DOHH2 (cell line): ENCODE measurements at regions not wholly inside any gene's neighbourhood (a gene's known extent, or its start where the extent isn't known, plus 50 kb on each side); places are given as distances from the start of the nearest gene placed in this dataset.

Experiments used
- H3F3A ChIP-seq: fragments of 200-600 bp; sonication (generic), shearing (Covaris generic); 2 replicates; pipeline ENCODE4 v1.6.0; 2016; ENCODE audit warnings: antibody characterized with exemption, mild to moderate bottlenecking; ENCODE audit not compliant: control insufficient read depth, insufficient read depth
- H3K27ac ChIP-seq: fragments of 200-600 bp; sonication (generic); 2 replicates; pipeline ENCODE4 v1.5.1; 2014; ENCODE audit warnings: low read depth, mild to moderate bottlenecking, low read length, moderate library complexity
- H3K27me3 ChIP-seq: fragments of 200-600 bp; sonication (generic); 2 replicates; pipeline ENCODE4 v1.6.1; 2014; ENCODE audit warnings: mild to moderate bottlenecking, low read length, mixed read lengths; ENCODE audit not compliant: control insufficient read depth
- H3K36me3 ChIP-seq: fragments of 200-600 bp; sonication (generic); 2 replicates; pipeline ENCODE4 v1.6.1; 2014; ENCODE audit warnings: mild to moderate bottlenecking, low read length, moderate library complexity, mixed read lengths; ENCODE audit not compliant: control insufficient read depth
- H3K4me1 ChIP-seq: fragments of 200-600 bp; sonication (generic); 2 replicates; pipeline ENCODE4 v1.6.1; 2014; ENCODE audit warnings: mild to moderate bottlenecking, low read length, mixed read lengths; ENCODE audit not compliant: control insufficient read depth
- H3K4me2 ChIP-seq: fragments of 200-600 bp; sonication (generic); 2 replicates; pipeline ENCODE4 v1.6.0; 2014; ENCODE audit warnings: mild to moderate bottlenecking, low read length, moderate library complexity
- H3K4me3 ChIP-seq: fragments of 200-600 bp; sonication (generic); 2 replicates; pipeline ENCODE4 v1.5.1; 2014; ENCODE audit warnings: mild to moderate bottlenecking, low read length, mixed read lengths
- H3K79me2 ChIP-seq: fragments of 200-600 bp; sonication (generic); 2 replicates; pipeline ENCODE4 v1.6.1; 2014; ENCODE audit warnings: mild to moderate bottlenecking, low read length, mixed read lengths; ENCODE audit not compliant: control insufficient read depth
- H3K9me2 ChIP-seq: fragments of 200-600 bp; sonication (generic); replicated peaks from 2 replicates; pipeline ENCODE4 v1.6.1; 2014; ENCODE audit warnings: mild to moderate bottlenecking, low read length, mixed read lengths; ENCODE audit not compliant: control insufficient read depth
- H3K9me3 ChIP-seq: fragments of 200-600 bp; sonication (generic); 2 replicates; pipeline ENCODE4 v1.6.1; 2014; ENCODE audit warnings: antibody characterized with exemption, low read length, mixed read lengths; ENCODE audit not compliant: control insufficient read depth, insufficient read depth
- H4K20me1 ChIP-seq: fragments of 200-600 bp; sonication (generic); 2 replicates; pipeline ENCODE4 v1.6.0; 2014; ENCODE audit warnings: low read depth, mild to moderate bottlenecking, antibody characterized with exemption, low read length, moderate library complexity; ENCODE audit not compliant: control insufficient read depth, insufficient read depth
- CTCF ChIP-seq: fragments of 200-600 bp; sonication (generic); IDR thresholded peaks from one replicate; pipeline ENCODE4 v1.5.1; 2014; ENCODE audit warnings: antibody characterized with exemption, mild to moderate bottlenecking, low read depth, low read length; ENCODE audit not compliant: poor library complexity, severe bottlenecking
- EZH2phosphoT487 ChIP-seq: fragments of 200-600 bp; sonication (generic); IDR thresholded peaks from 2 replicates; pipeline ENCODE4 v1.6.1; 2017; ENCODE audit warnings: borderline replicate concordance, mild to moderate bottlenecking, antibody characterized with exemption, low read length, moderate library complexity, mixed read lengths

- Histone ChIP-seq H3K9me3 (no peaks in the 10 kb centered on the region), H3K4me3 (no peak overlapping the region), H4K20me1 (no peaks in the 10 kb centered on the region), H3F3A (0 out of 2 replicates have a peak, but pooled peaks cover 6% of the 10 kb centered on the region), H3K27me3 (no peaks in the 10 kb centered on the region), H3K36me3 (peaks cover 22% of the 10 kb centered on the region), H3K4me1 (peaks cover 7% of the 10 kb centered on the region; the same call in 1 of the 2 replicates), H3K4me2 (no peak overlapping the region), H3K79me2 (peaks cover 37% of the 10 kb centered on the region), H3K27ac (no peak overlapping the region), H3K9me2 (no peaks in the 10 kb centered on the region)
- TF ChIP-seq CTCF (no peak), EZH2phosphoT487 (no peak)
Observed at GRCh38 chr3:44093531-44093930, 148.2 kb upstream of the TOPAZ1 start.

GRCh38 chr3:44098656-44099415 is 142.8 kb upstream of the TOPAZ1 start:
- Histone ChIP-seq H3K36me3 (peaks cover 14% of the 10 kb centered on the region), H3K9me2 (no peaks in the 10 kb centered on the region), H3K27me3 (no peaks in the 10 kb centered on the region), H3K4me1 (no peaks in the 10 kb centered on the region), H3K27ac (no peak overlapping the region), H3K79me2 (peaks cover 11% of the 10 kb centered on the region; the same call in 1 of the 2 replicates), H4K20me1 (no peaks in the 10 kb centered on the region), H3K4me2 (no peak overlapping the region), H3K9me3 (no peaks in the 10 kb centered on the region), H3K4me3 (no peak overlapping the region), H3F3A (no peaks in the 10 kb centered on the region)
- TF ChIP-seq CTCF (no peak), EZH2phosphoT487 (no peak)

GRCh38 chr3:44099566-44100297 is 142.0 kb upstream of the TOPAZ1 start:
- no peaks in the 10 kb centered on the region for H3K9me3 ChIP-seq
- H3K4me2 ChIP-seq: no peak overlapping the region
- peaks cover 3% of the 10 kb centered on the region for H3K4me1 ChIP-seq
- no peak overlapping the region for H3K27ac ChIP-seq
- H3K79me2 ChIP-seq: peaks cover 9% of the 10 kb centered on the region; the same call in 1 of the 2 replicates
- H3K36me3 ChIP-seq: peaks cover 16% of the 10 kb centered on the region
- H3K9me2 ChIP-seq: no peaks in the 10 kb centered on the region
- H3F3A ChIP-seq: no peaks in the 10 kb centered on the region
- TF ChIP-seq CTCF (no peak), EZH2phosphoT487 (no peak)
- H3K27me3 ChIP-seq: no peaks in the 10 kb centered on the region
- H4K20me1 ChIP-seq: no peaks in the 10 kb centered on the region
- no peak overlapping the region for H3K4me3 ChIP-seq
